ENCODE measurements at regions not wholly inside any gene's neighbourhood (a gene's known extent, or its start where the extent isn't known, plus 50 kb on each side); places are given as distances from the start of the nearest gene placed in this dataset.
"Not testable (repeated sequence)": the region's sequence is repeated elsewhere in the genome, so short reads cannot be mapped to it uniquely, and the experiment has no call there.

GRCh38 chr21:7743940-7744339, 2777.4 kb upstream of the TPTE start:
- TF ChIP-seq, protein P1, sequence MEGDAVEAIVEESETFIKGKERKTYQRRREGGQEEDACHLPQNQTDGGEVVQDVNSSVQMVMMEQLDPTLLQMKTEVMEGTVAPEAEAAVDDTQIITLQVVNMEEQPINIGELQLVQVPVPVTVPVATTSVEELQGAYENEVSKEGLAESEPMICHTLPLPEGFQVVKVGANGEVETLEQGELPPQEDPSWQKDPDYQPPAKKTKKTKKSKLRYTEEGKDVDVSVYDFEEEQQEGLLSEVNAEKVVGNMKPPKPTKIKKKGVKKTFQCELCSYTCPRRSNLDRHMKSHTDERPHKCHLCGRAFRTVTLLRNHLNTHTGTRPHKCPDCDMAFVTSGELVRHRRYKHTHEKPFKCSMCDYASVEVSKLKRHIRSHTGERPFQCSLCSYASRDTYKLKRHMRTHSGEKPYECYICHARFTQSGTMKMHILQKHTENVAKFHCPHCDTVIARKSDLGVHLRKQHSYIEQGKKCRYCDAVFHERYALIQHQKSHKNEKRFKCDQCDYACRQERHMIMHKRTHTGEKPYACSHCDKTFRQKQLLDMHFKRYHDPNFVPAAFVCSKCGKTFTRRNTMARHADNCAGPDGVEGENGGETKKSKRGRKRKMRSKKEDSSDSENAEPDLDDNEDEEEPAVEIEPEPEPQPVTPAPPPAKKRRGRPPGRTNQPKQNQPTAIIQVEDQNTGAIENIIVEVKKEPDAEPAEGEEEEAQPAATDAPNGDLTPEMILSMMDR (IDR thresholded peaks at IDR 0.05) = not testable (repeated sequence)
- not testable (repeated sequence) for TF ChIP-seq POLR2A (IDR thresholded peaks at IDR 0.05)
